Fibroblast of lung (primary cell): ENCODE measurements at regions not wholly inside any gene's neighbourhood (a gene's known extent, or its start where the extent isn't known, plus 50 kb on each side); places are given as distances from the start of the nearest gene placed in this dataset.
"Not testable (repeated sequence)": the region's sequence is repeated elsewhere in the genome, so short reads cannot be mapped to it uniquely, and the experiment has no call there.

Source experiments
- DNase-seq, 2 donors: peaks; one replicate each; pipeline versions ENCODE4 v3.0.0 to v3.0.0-alpha.2; 2010; ENCODE audit warnings: low read depth in 2 of 2
- H2AFZ ChIP-seq: 2 replicates; pipeline ENCODE4 v1.5.1; 2012; ENCODE audit warnings: low read length, control low read depth, inconsistent platforms
- H3K27ac ChIP-seq: 2 replicates; pipeline ENCODE4 v1.5.1; 2011; ENCODE audit warnings: low read length, control low read depth; ENCODE audit not compliant: insufficient read depth
- H3K27me3 ChIP-seq: 2 replicates; pipeline ENCODE4 v1.5.1; 2011; ENCODE audit warnings: mild to moderate bottlenecking, low read length; ENCODE audit not compliant: control insufficient read depth, insufficient read depth
- H3K36me3 ChIP-seq: 2 replicates; pipeline ENCODE4 v1.5.1; 2011; ENCODE audit warnings: low read length; ENCODE audit not compliant: control insufficient read depth, insufficient read depth
- H3K4me1 ChIP-seq: 2 replicates; pipeline ENCODE4 v1.5.1; 2011; ENCODE audit warnings: low read length; ENCODE audit not compliant: control insufficient read depth, insufficient read depth; ENCODE audit errors: extremely low read depth
- H3K4me2 ChIP-seq: 2 replicates; pipeline ENCODE4 v1.5.1; 2011; ENCODE audit warnings: low read length, control low read depth; ENCODE audit not compliant: insufficient read depth; ENCODE audit errors: extremely low read depth
- H3K4me3 ChIP-seq, 4 experiments: fragments of 200-600 bp in 1 of 4; sonication (generic) in 1 of 4; replicated peaks in 1 of 4; 2 replicates each; pipeline ENCODE4 v1.5.1; 2011 to 2016; ENCODE audit warnings: low read length in 4 of 4, low read depth in 3 of 4, mild to moderate bottlenecking in 3 of 4, control low read depth in 2 of 4, inconsistent platforms in 1 of 4, mixed read lengths in 1 of 4; ENCODE audit not compliant: insufficient read depth in 1 of 4; ENCODE audit errors: control extremely low read depth in 1 of 4
- H3K79me2 ChIP-seq: 2 replicates; pipeline ENCODE4 v1.5.1; 2012; ENCODE audit warnings: mild to moderate bottlenecking, low read length, inconsistent platforms; ENCODE audit not compliant: control insufficient read depth, insufficient read depth
- H3K9ac ChIP-seq: 2 replicates; pipeline ENCODE4 v1.5.1; 2011; ENCODE audit warnings: mild to moderate bottlenecking, low read length, control low read depth; ENCODE audit not compliant: insufficient read depth
- H3K9me3 ChIP-seq: 2 replicates; pipeline ENCODE4 v1.5.1; 2012; ENCODE audit warnings: low read depth, low read length; ENCODE audit not compliant: control insufficient read depth, insufficient read depth
- H4K20me1 ChIP-seq: 2 replicates; pipeline ENCODE4 v1.5.1; 2011; ENCODE audit warnings: low read length; ENCODE audit not compliant: control insufficient read depth, insufficient read depth; ENCODE audit errors: extremely low read depth
- EZH2 ChIP-seq: IDR thresholded peaks from 2 replicates; pipeline ENCODE4 v1.5.1; 2012; ENCODE audit warnings: low read length, control low read depth, mild to moderate bottlenecking; ENCODE audit errors: missing control alignments
- TF ChIP-seq, protein P1 (sequence below), 2 donors: IDR thresholded peaks in 1 of 2; conservative IDR thresholded peaks in 1 of 2; 1 replicate in 1 of 2; 2 replicates in 1 of 2; pipeline ENCODE4 v1.5.1; 2011 to 2012; ENCODE audit warnings: low read length in 2 of 2, control low read depth in 1 of 2, inconsistent platforms in 1 of 2, low read depth in 1 of 2, mild to moderate bottlenecking in 1 of 2

GRCh38 chrX:20681683-20682082 is 415.0 kb upstream of the RPS6KA3 start:
- H3K27me3 ChIP-seq: no peaks in the 10 kb centered on the region
- H3K4me2 ChIP-seq: no peak overlapping the region
- no peak overlapping the region for H2AFZ ChIP-seq
- no peaks in the 10 kb centered on the region for H4K20me1 ChIP-seq
- no peaks in the 10 kb centered on the region for H3K36me3 ChIP-seq
- no peak overlapping the region for H3K9ac ChIP-seq
- no peaks in the 10 kb centered on the region for H3K9me3 ChIP-seq
- TF ChIP-seq, protein P1, sequence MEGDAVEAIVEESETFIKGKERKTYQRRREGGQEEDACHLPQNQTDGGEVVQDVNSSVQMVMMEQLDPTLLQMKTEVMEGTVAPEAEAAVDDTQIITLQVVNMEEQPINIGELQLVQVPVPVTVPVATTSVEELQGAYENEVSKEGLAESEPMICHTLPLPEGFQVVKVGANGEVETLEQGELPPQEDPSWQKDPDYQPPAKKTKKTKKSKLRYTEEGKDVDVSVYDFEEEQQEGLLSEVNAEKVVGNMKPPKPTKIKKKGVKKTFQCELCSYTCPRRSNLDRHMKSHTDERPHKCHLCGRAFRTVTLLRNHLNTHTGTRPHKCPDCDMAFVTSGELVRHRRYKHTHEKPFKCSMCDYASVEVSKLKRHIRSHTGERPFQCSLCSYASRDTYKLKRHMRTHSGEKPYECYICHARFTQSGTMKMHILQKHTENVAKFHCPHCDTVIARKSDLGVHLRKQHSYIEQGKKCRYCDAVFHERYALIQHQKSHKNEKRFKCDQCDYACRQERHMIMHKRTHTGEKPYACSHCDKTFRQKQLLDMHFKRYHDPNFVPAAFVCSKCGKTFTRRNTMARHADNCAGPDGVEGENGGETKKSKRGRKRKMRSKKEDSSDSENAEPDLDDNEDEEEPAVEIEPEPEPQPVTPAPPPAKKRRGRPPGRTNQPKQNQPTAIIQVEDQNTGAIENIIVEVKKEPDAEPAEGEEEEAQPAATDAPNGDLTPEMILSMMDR (conservative IDR thresholded peaks at IDR 0.05 in 1 of 2, IDR thresholded peaks at IDR 0.05 in 1 of 2; ENCODE audit: low read depth in 1 of 2, low read length in 2 of 2): no peak
- TF ChIP-seq EZH2: no peak
- H3K4me1 ChIP-seq: no peaks in the 10 kb centered on the region
- no peaks in the 10 kb centered on the region for H3K79me2 ChIP-seq
- DNase-seq: no peak
- H3K4me3 ChIP-seq: no peak overlapping the region
- H3K27ac ChIP-seq: no peak overlapping the region

DNA sequence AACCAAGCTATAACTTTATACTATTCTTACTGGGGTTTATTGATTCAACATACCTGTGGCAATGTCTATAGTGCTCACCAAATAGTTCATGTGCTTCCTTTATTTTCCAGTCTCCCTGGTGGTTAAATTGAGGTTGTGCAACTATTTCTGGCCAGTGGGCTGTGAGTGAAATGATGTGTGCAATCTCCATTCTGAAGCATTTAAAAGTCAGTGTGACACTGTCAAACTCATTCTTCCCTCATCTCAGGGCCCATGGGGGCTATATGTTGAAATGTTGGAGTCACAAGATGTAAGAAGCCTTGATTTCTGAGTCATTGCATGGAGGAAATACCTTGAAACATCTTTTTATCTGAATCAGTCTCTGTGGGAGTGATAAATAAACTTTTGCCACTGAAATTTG is 414.3 kb upstream of the RPS6KA3 start:
- Histone ChIP-seq H3K9me3 (no peaks in the 10 kb centered on the region), H3K36me3 (no peaks in the 10 kb centered on the region), H3K9ac (no peak overlapping the region), H3K4me2 (no peak overlapping the region), H3K4me1 (no peaks in the 10 kb centered on the region), H3K4me3 (no peak overlapping the region), H3K79me2 (no peaks in the 10 kb centered on the region), H4K20me1 (no peaks in the 10 kb centered on the region), H3K27ac (no peak overlapping the region), H2AFZ (no peak overlapping the region), H3K27me3 (no peaks in the 10 kb centered on the region)
- no peak for DNase-seq
- no peak for TF ChIP-seq EZH2
- TF ChIP-seq, protein P1 (conservative IDR thresholded peaks at IDR 0.05 in 1 of 2, IDR thresholded peaks at IDR 0.05 in 1 of 2; ENCODE audit: low read depth in 1 of 2, low read length in 2 of 2): no peak

DNA sequence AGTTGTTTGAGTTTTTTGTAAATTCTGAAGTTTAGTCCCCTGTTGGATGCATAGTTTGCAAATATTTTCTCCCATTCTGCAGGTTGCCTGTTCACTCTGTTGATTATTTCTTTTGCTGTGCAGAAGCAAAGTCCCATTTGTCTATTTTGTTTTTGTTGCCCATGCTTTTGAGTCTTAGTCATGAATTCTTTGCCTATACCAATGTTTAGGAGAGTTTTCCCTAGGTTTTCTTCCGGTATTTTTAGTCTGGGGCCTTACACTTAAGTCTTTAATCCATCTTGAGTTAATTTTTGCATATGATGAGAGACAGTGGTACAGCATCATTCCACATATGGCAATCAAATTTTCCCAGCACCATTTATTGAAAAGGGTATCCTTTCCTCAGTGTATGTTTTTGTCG is 405.8 kb upstream of the RPS6KA3 start:
- no peak for DNase-seq
- TF ChIP-seq, protein P1 (conservative IDR thresholded peaks at IDR 0.05 in 1 of 2, IDR thresholded peaks at IDR 0.05 in 1 of 2; ENCODE audit: low read depth in 1 of 2, low read length in 2 of 2): no peak
- TF ChIP-seq EZH2: no peak

DNA sequence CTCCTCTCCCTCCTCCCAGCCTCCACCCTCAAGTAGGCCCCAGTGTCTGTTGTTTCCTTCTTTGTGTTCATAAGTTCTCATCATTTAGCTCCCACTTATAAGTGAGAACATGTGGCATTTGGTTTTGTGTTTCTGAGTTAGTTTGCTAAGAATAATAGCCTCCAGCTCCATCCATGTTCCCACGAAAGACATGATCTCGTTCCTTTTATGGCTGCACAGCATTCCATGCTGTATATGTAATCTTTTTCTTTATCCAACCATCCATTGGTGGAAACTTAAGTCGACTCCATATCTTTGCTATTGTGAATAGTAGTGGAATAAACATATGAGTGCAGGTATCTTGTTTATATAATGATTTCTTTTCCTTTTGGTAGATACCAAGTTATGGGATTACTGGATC is 405.0 kb upstream of the RPS6KA3 start:
- peak in 1 of 2 donors; percentile 6 for DNase-seq
- H3K79me2 ChIP-seq, H3K36me3 ChIP-seq, H2AFZ ChIP-seq, H3K9ac ChIP-seq, H3K4me2 ChIP-seq, H3K9me3 ChIP-seq, H3K27me3 ChIP-seq, H3K4me1 ChIP-seq, H3K4me3 ChIP-seq, H4K20me1 ChIP-seq, H3K27ac ChIP-seq: not testable (repeated sequence)

More for the DNA sequence above, 405.8 kb upstream of the RPS6KA3 start:
- no peaks in the 10 kb centered on the region for H4K20me1 ChIP-seq
- no peak overlapping the region for H3K4me3 ChIP-seq
- H3K79me2 ChIP-seq: no peaks in the 10 kb centered on the region
- no peaks in the 10 kb centered on the region for H3K4me1 ChIP-seq
- no peak overlapping the region for H3K27ac ChIP-seq
- H3K27me3 ChIP-seq: no peaks in the 10 kb centered on the region
- H3K36me3 ChIP-seq: no peaks in the 10 kb centered on the region
- no peak overlapping the region for H2AFZ ChIP-seq
- H3K4me2 ChIP-seq: no peak overlapping the region
- no peak overlapping the region for H3K9ac ChIP-seq
- H3K9me3 ChIP-seq: no peaks in the 10 kb centered on the region
